NB4 (cell line): ENCODE measurements at regions not wholly inside any gene's neighbourhood (a gene's known extent, or its start where the extent isn't known, plus 50 kb on each side); places are given as distances from the start of the nearest gene placed in this dataset.

Experiments
- CTCF ChIP-seq: IDR thresholded peaks from one replicate; pipeline ENCODE4 v1.5.1; 2012; ENCODE audit warnings: low read depth, low read length
- MAX ChIP-seq: IDR thresholded peaks from 2 replicates; pipeline ENCODE4 v1.6.1; 2011; ENCODE audit warnings: low read depth, low read length
- POLR2A ChIP-seq: IDR thresholded peaks from 2 replicates; pipeline ENCODE4 v1.6.1; 2011; ENCODE audit warnings: mild to moderate bottlenecking; ENCODE audit not compliant: insufficient read length; ENCODE audit errors: extremely low read depth

GRCh38 chr14:51394384-51394783 lies 154.3 kb downstream of the TMX1 start:
- TF ChIP-seq MAX (no peak), CTCF (no peak), POLR2A (no peak)
